Transverse colon (tissue), 4 donors: ENCODE measurements at regions not wholly inside any gene's neighbourhood (a gene's known extent, or its start where the extent isn't known, plus 50 kb on each side); places are given as distances from the start of the nearest gene placed in this dataset.

ENCODE experiments used
- EP300 ChIP-seq: sonication (generic); formaldehyde crosslinking; IDR thresholded peaks from one replicate; pipeline ENCODE4 v1.6.1; 2017; ENCODE audit warnings: antibody characterized with exemption, low read depth
- POLR2A ChIP-seq: fragments of 450-650 bp; IDR thresholded peaks from one replicate; pipeline ENCODE4 v1.6.1; 2016; ENCODE audit warnings: antibody characterized with exemption, mild to moderate bottlenecking, moderate library complexity
- POLR2AphosphoS5 ChIP-seq, 3 donors: sonication (generic); formaldehyde crosslinking; IDR thresholded peaks; one replicate each; pipeline ENCODE4 v1.6.1; 2016; ENCODE audit warnings: antibody characterized with exemption in 3 of 3
- TF ChIP-seq, protein P1 (sequence below), 5 experiments: fragments of 200-600 bp in 3 of 5; fragments of 450-650 bp in 2 of 5; sonication (generic) in 3 of 5; IDR thresholded peaks; 1 replicate in 2 of 5; 2 replicates in 3 of 5; pipeline ENCODE4 v1.5.1; 2016 to 2017; ENCODE audit warnings: antibody characterized with exemption in 5 of 5, inconsistent platforms in 3 of 5, mild to moderate bottlenecking in 2 of 5, moderate library complexity in 1 of 5

DNA sequence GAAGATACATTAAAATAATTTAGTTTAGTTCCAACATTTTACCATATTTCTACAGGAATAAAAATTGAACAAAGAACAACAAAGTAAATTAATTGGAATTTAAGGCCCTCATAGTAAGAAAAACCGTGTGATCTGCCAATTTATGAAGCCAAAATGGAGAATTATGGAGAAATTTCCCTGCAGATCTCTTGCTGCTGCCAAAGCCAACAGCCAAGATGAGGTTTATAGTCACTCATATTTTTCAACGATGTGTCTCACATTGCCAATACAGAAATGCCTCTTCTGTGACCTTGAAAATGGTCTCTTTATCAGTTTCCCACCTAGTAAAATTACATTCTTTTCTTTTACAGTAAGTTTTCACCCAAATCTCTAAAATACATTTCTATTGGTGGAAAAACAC lies 317.2 kb upstream of the FIGN start:
- TF ChIP-seq, protein P1, sequence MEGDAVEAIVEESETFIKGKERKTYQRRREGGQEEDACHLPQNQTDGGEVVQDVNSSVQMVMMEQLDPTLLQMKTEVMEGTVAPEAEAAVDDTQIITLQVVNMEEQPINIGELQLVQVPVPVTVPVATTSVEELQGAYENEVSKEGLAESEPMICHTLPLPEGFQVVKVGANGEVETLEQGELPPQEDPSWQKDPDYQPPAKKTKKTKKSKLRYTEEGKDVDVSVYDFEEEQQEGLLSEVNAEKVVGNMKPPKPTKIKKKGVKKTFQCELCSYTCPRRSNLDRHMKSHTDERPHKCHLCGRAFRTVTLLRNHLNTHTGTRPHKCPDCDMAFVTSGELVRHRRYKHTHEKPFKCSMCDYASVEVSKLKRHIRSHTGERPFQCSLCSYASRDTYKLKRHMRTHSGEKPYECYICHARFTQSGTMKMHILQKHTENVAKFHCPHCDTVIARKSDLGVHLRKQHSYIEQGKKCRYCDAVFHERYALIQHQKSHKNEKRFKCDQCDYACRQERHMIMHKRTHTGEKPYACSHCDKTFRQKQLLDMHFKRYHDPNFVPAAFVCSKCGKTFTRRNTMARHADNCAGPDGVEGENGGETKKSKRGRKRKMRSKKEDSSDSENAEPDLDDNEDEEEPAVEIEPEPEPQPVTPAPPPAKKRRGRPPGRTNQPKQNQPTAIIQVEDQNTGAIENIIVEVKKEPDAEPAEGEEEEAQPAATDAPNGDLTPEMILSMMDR (IDR thresholded peaks at IDR 0.05), result no peak
- no peak for TF ChIP-seq POLR2AphosphoS5 (IDR thresholded peaks at IDR 0.05)
- TF ChIP-seq POLR2A, result no peak
- no peak for TF ChIP-seq EP300
